Lower leg skin (tissue), 4 donors: ENCODE measurements at regions not wholly inside any gene's neighbourhood (a gene's known extent, or its start where the extent isn't known, plus 50 kb on each side); places are given as distances from the start of the nearest gene placed in this dataset.

Experiments
- DNase-seq, 2 donors: peaks; one replicate each; pipeline ENCODE4 v3.0.0-alpha.2; 2019; ENCODE audit warnings: low spot score in 2 of 2
- H3K4me3 ChIP-seq: fragments of 200-600 bp; sonication (generic); 2 replicates; pipeline ENCODE4 v1.5.1; 2017; ENCODE audit warnings: mild to moderate bottlenecking, low read depth; ENCODE audit not compliant: poor library complexity, severe bottlenecking
- POLR2A ChIP-seq, 2 donors: fragments of 450-650 bp; IDR thresholded peaks; one replicate each; pipeline ENCODE4 v1.6.1; 2016 to 2017; ENCODE audit warnings: antibody characterized with exemption in 2 of 2, mild to moderate bottlenecking in 1 of 2, moderate library complexity in 1 of 2
- WGBS, 2 donors: methylation state at CpG; one replicate each; pipeline ENCODE4 v1.1.5; 2018; 5-methylcytosine and 5-hydroxymethylcytosine counted together
- intact Hi-C: fragments of 100-400 bp; cut with DNase I; formaldehyde crosslinking; loops from one replicate; pipeline ENCODE4 v1.15.0; 2023; ENCODE audit warnings: low total_unique reads
- TF ChIP-seq, protein P1 (sequence below), 3 donors: fragments of 450-650 bp; IDR thresholded peaks; one replicate each; pipeline ENCODE4 v1.5.1; 2016; ENCODE audit warnings: antibody characterized with exemption in 3 of 3, mild to moderate bottlenecking in 3 of 3, moderate library complexity in 2 of 3

GRCh38 chr13:110811008-110811720 is 97.7 kb downstream of the ING1 start:
- TF ChIP-seq, protein P1, sequence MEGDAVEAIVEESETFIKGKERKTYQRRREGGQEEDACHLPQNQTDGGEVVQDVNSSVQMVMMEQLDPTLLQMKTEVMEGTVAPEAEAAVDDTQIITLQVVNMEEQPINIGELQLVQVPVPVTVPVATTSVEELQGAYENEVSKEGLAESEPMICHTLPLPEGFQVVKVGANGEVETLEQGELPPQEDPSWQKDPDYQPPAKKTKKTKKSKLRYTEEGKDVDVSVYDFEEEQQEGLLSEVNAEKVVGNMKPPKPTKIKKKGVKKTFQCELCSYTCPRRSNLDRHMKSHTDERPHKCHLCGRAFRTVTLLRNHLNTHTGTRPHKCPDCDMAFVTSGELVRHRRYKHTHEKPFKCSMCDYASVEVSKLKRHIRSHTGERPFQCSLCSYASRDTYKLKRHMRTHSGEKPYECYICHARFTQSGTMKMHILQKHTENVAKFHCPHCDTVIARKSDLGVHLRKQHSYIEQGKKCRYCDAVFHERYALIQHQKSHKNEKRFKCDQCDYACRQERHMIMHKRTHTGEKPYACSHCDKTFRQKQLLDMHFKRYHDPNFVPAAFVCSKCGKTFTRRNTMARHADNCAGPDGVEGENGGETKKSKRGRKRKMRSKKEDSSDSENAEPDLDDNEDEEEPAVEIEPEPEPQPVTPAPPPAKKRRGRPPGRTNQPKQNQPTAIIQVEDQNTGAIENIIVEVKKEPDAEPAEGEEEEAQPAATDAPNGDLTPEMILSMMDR (IDR thresholded peaks at IDR 0.05) = no peak
- no peak for TF ChIP-seq POLR2A (IDR thresholded peaks at IDR 0.05)
- 64 to 72% methylated on average over 16 of the region's 16 CpGs for WGBS, 2 donors
- peak in 1 of 2 donors; percentile 68 for DNase-seq
- no peak overlapping the region for H3K4me3 ChIP-seq
- intact Hi-C loops = loop anchor here (10.0 kb wide), 1 partner anchor 216 kb away; no protein-coding TSS in a partner anchor

- intact Hi-C loops = loop anchor here (10.0 kb wide), 1 partner anchor 217 kb away; no protein-coding TSS in a partner anchor
- 77 to 80% methylated on average over 8 of the region's 8 CpGs for WGBS, 2 donors
- no peak overlapping the region for H3K4me3 ChIP-seq
- DNase-seq = peak in 1 of 2 donors; percentile 25
- TF ChIP-seq, protein P1 (IDR thresholded peaks at IDR 0.05) = no peak
- TF ChIP-seq POLR2A (IDR thresholded peaks at IDR 0.05) = no peak
Measured at GRCh38 chr13:110811771-110812120, 98.2 kb downstream of the ING1 start.

DNA sequence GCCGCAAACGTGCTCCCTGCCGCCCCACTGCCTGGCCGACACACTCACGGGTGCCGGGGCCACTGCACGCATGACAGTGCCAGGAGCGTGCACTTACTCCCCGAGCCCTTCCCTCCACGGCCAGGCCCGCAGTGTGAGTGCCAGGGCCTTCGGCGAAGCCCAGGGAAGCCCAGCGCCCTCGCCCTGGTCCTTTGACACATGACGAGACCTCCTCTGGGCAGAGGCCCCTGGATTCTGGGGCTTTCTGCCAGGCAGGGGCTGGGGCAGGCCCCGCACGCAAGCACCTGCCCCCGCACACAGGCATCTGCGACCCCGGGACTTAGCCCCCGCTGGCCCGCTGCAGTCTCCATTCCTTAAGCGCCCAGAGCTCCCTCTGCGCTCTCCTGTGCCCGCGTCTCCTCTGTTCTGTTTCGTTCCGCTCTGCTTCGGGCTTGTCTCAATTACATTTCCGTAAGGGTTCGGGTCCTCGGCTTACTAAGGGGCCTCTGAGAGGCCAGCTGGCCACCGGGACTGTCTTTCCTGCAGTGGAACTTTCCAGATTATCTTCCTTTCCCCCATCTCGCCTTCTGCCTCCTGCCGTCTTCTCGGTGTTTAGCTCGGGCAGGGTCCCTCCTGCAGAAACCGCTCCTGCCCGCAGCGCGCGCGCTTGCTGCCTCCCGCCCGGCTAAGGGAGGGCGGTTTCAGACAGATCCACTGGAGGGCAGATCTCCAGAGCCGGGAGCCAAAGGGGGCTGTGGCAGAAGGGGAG is 98.8 kb downstream of the ING1 start:
- TF ChIP-seq, protein P1 (IDR thresholded peaks at IDR 0.05) = no peak
- no peak for TF ChIP-seq POLR2A (IDR thresholded peaks at IDR 0.05)
- DNase-seq = peak in 1 of 2 donors; percentile 64
- intact Hi-C loops = loop anchor here (10.0 kb wide), 1 partner anchor 217 kb away; no protein-coding TSS in a partner anchor
- H3K4me3 ChIP-seq = no peak overlapping the region
- WGBS, 2 donors = 43 to 52% methylated on average over 39 to 48 of the region's 48 CpGs

- intact Hi-C loops = loop anchor here (10.0 kb wide), 1 partner anchor 218 kb away; no protein-coding TSS in a partner anchor
- no peak for TF ChIP-seq POLR2A (IDR thresholded peaks at IDR 0.05)
- TF ChIP-seq, protein P1 (IDR thresholded peaks at IDR 0.05) = no peak
- WGBS, 2 donors = 67 to 71% methylated on average over 81 to 83 of the region's 84 CpGs
- H3K4me3 ChIP-seq = no peak overlapping the region
- DNase-seq = peak in 1 of 2 donors; percentile 62
Measured at GRCh38 chr13:110812869-110813645, 99.6 kb downstream of the ING1 start.
